HepG2 (cell line): ENCODE measurements at regions not wholly inside any gene's neighbourhood (a gene's known extent, or its start where the extent isn't known, plus 50 kb on each side); places are given as distances from the start of the nearest gene placed in this dataset.

Source experiments
- ATAC-seq: fragments of 200-7000 bp; cut with Tn5 transposase; 3 replicates; pipeline ENCODE4 v1.9.1; 2020; ENCODE audit warnings: mild to moderate bottlenecking, moderate library complexity
- BruUV-seq: library from RNA; stranded (reverse); fragments of 400-500 nt; replicated peaks from 2 replicates; lab custom pipeline; 2021; lab: Mats Ljungman, UMichigan
- CTCF ChIA-PET: fragments of 300-600 bp; formaldehyde crosslinking; extraction: SDS; loops from one replicate; lab custom pipeline; 2021; ENCODE audit warnings: low total read pairs, inconsistent platforms, low intra/inter-chr PET ratio; lab: Yijun Ruan, JAX
- POLR2A ChIA-PET: fragments of 350-600 bp; sonication (Branson Sonifier 250); formaldehyde crosslinking; loops from one replicate; lab custom pipeline; 2020; ENCODE audit warnings: antibody characterized with exemption, inconsistent platforms; lab: Yijun Ruan, JAX
- DNase-seq: peaks from one replicate; pipeline ENCODE4 v3.0.0-alpha.2; 2015; ENCODE audit warnings: low spot score
- FAIRE-seq: peaks from 3 replicates; lab custom pipeline; 2011; peaks lifted over from hg19 to GRCh38; lab: Jason Lieb, UNC
- H2AFZ ChIP-seq: one replicate; pipeline ENCODE4 v1.6.1; 2011; ENCODE audit warnings: low read length, inconsistent platforms
- H3K27ac ChIP-seq: fragments of 300-600 bp; 3 replicates; pipeline ENCODE4 v1.8.0; 2011; ENCODE audit warnings: mixed run types, mild to moderate bottlenecking, mixed read lengths, low read length, inconsistent platforms; ENCODE audit not compliant: insufficient read depth; ENCODE audit errors: extremely low read length
- H3K27me3 ChIP-seq, 2 experiments: fragments of 200-600 bp in 1 of 2; 2 replicates in 1 of 2; 3 replicates in 1 of 2; pipeline versions ENCODE4 v1.6.0 to v1.8.0; 2011; ENCODE audit warnings: low read length in 2 of 2, mild to moderate bottlenecking in 2 of 2, moderate library complexity in 2 of 2, inconsistent platforms in 1 of 2; ENCODE audit not compliant: insufficient read depth in 2 of 2, control insufficient read depth in 1 of 2
- H3K36me3 ChIP-seq, 2 experiments: fragments of 200-600 bp in 1 of 2; replicated peaks in 1 of 2; 2 replicates in 1 of 2; 3 replicates in 1 of 2; pipeline versions ENCODE4 v1.5.1 to v1.8.0; 2011; ENCODE audit warnings: low read length in 2 of 2, inconsistent platforms in 1 of 2; ENCODE audit not compliant: insufficient read depth in 2 of 2, control insufficient read depth in 1 of 2
- H3K4me1 ChIP-seq: 2 replicates; pipeline ENCODE4 v1.5.1; 2012; ENCODE audit warnings: low read length, inconsistent platforms; ENCODE audit not compliant: insufficient read depth
- H3K4me2 ChIP-seq: 2 replicates; pipeline ENCODE4 v1.6.0; 2011; ENCODE audit warnings: low read depth, low read length, inconsistent platforms
- H3K4me3 ChIP-seq, 3 experiments: fragments of 200-600 bp in 1 of 3; sonication (generic), shearing (Covaris generic) in 1 of 3; replicated peaks in 1 of 3; 2 replicates each; pipeline ENCODE4 v1.5.1; 2011 to 2016; ENCODE audit warnings: low read length in 3 of 3, inconsistent platforms in 2 of 3, low read depth in 2 of 3, mild to moderate bottlenecking in 2 of 3, control low read depth in 1 of 3, mixed read lengths in 1 of 3; ENCODE audit not compliant: insufficient read depth in 1 of 3
- H3K79me2 ChIP-seq: one replicate; pipeline ENCODE4 v1.6.1; 2011; ENCODE audit warnings: low read length, inconsistent platforms; ENCODE audit not compliant: insufficient read depth
- H3K9ac ChIP-seq: 2 replicates; pipeline ENCODE4 v1.6.0; 2011; ENCODE audit warnings: mild to moderate bottlenecking, low read depth, low read length, inconsistent platforms; ENCODE audit not compliant: insufficient read depth
- H3K9me3 ChIP-seq: 2 replicates; pipeline ENCODE4 v1.5.1; 2012; ENCODE audit warnings: mild to moderate bottlenecking, low read length
- H4K20me1 ChIP-seq: 2 replicates; pipeline ENCODE4 v1.6.0; 2011; ENCODE audit warnings: inconsistent platforms, mild to moderate bottlenecking, low read length, moderate library complexity; ENCODE audit not compliant: insufficient read depth
- GPBP1L1 ChIP-seq: sonication (generic); formaldehyde crosslinking; IDR thresholded peaks from 2 replicates; pipeline ENCODE4 v1.5.0; 2020; ENCODE audit warnings: mild to moderate bottlenecking, missing genetic modification reagents
- KDM5A ChIP-seq: fragments of 200-600 bp; sonication (generic); IDR thresholded peaks from 2 replicates; pipeline ENCODE4 v1.7.0; 2018; ENCODE audit warnings: antibody characterized with exemption, mild to moderate bottlenecking, low read length, borderline replicate concordance
- LBX2 ChIP-seq: sonication (generic); formaldehyde crosslinking; IDR thresholded peaks from 2 replicates; pipeline ENCODE4 v1.5.0; 2020; ENCODE audit warnings: missing genetic modification reagents, mild to moderate bottlenecking, borderline replicate concordance
- NFIB ChIP-seq: sonication (generic); formaldehyde crosslinking; IDR thresholded peaks from 2 replicates; pipeline ENCODE4 v1.9.0; 2021; ENCODE audit warnings: missing genetic modification reagents, mild to moderate bottlenecking, borderline replicate concordance
- PAF1 ChIP-seq: IDR thresholded peaks from 2 replicates; pipeline ENCODE4 v1.6.1; 2016; ENCODE audit warnings: missing genetic modification reagents, missing compliant biosample characterization
- POLR2AphosphoS5 ChIP-seq: IDR thresholded peaks from 2 replicates; pipeline ENCODE4 v1.6.1; 2012; ENCODE audit warnings: low read depth, low read length
- RERE ChIP-seq: IDR thresholded peaks from 2 replicates; pipeline ENCODE4 v1.6.1; 2016; ENCODE audit warnings: low read depth, missing genetic modification reagents, missing compliant biosample characterization
- SPEN ChIP-seq: sonication (generic); formaldehyde crosslinking; IDR thresholded peaks from 2 replicates; pipeline ENCODE4 v1.5.1; 2020; ENCODE audit warnings: low read depth, mild to moderate bottlenecking, missing genetic modification reagents
- ZBTB34 ChIP-seq: sonication (generic); formaldehyde crosslinking; IDR thresholded peaks from 2 replicates; pipeline ENCODE4 v1.8.0; 2022; ENCODE audit warnings: mild to moderate bottlenecking, missing genetic modification reagents
- ZNF225 ChIP-seq: sonication (generic); formaldehyde crosslinking; IDR thresholded peaks from 2 replicates; pipeline ENCODE4 v1.4.0; 2020; ENCODE audit warnings: mild to moderate bottlenecking, missing genetic modification reagents
- ZNF331 ChIP-seq: sonication (generic); formaldehyde crosslinking; IDR thresholded peaks from 2 replicates; pipeline ENCODE4 v1.4.0; 2020; ENCODE audit warnings: missing genetic modification reagents
- ZNF431 ChIP-seq: sonication (generic); formaldehyde crosslinking; IDR thresholded peaks from 2 replicates; pipeline ENCODE4 v1.9.0; 2022; ENCODE audit warnings: missing genetic modification reagents, low read depth, mild to moderate bottlenecking, borderline replicate concordance
- ZNF556 ChIP-seq: sonication (generic); formaldehyde crosslinking; IDR thresholded peaks from 2 replicates; pipeline ENCODE4 v1.4.0; 2020; ENCODE audit warnings: mild to moderate bottlenecking, missing genetic modification reagents, borderline replicate concordance
- ZNF563 ChIP-seq: sonication (generic); formaldehyde crosslinking; IDR thresholded peaks from 2 replicates; pipeline ENCODE4 v1.8.0; 2022; ENCODE audit warnings: mild to moderate bottlenecking, moderate library complexity, missing genetic modification reagents
- ZNF710 ChIP-seq: sonication (generic); formaldehyde crosslinking; IDR thresholded peaks from 2 replicates; pipeline ENCODE4 v1.5.0; 2020; ENCODE audit warnings: mild to moderate bottlenecking, missing genetic modification reagents, borderline replicate concordance
- WGBS: methylation state at CpG from one replicate; pipeline ENCODE4 v1.1.6; 2017; ENCODE audit warnings: low lambda C conversion rate; 5-methylcytosine and 5-hydroxymethylcytosine counted together
- in situ Hi-C: cut with HindIII; loops from 2 replicates; pipeline ENCODE4 v1.10.0; 2017; ENCODE audit warnings: low pct_unique_long_range_greater_than_20kb; ENCODE audit not compliant: extremely low pct_ligation_motif_present
- intact Hi-C: fragments of 100-400 bp; cut with micrococcal nuclease; formaldehyde crosslinking; loops from one replicate; pipeline ENCODE4 v1.10.0; 2022; ENCODE audit not compliant: unreplicated experiment

GRCh38 chr4:174133551-174133950, 149.9 kb downstream of the FBXO8 start:
- Histone ChIP-seq H2AFZ (no peak overlapping the region), H3K36me3 (no peaks in the 10 kb centered on the region), H3K27ac (no peak overlapping the region), H3K9me3 (no peaks in the 10 kb centered on the region), H4K20me1 (no peaks in the 10 kb centered on the region), H3K9ac (no peak overlapping the region), H3K4me1 (no peaks in the 10 kb centered on the region), H3K27me3 (no peaks in the 10 kb centered on the region), H3K4me3 (no peak overlapping the region), H3K4me2 (no peak overlapping the region), H3K79me2 (no peaks in the 10 kb centered on the region)
- no TSS peak for BruUV-seq
- in situ Hi-C loops (no loop called here), intact Hi-C loops (no loop called here)
- FAIRE-seq: no peak
- no peak for ATAC-seq
- CTCF ChIA-PET: no interaction called here
- DNase-seq: no peak
- 0% methylated on average over 1 of the region's 1 CpG for WGBS
- POLR2A ChIA-PET: no interaction called here
- TF ChIP-seq ZNF331 (CRISPR knock-in tag) (no peak), ZNF431 (CRISPR knock-in tag) (no peak), LBX2 (no peak), ZBTB34 (CRISPR knock-in tag) (no peak), NFIB (CRISPR knock-in tag) (no peak), ZNF710 (no peak), POLR2AphosphoS5 (no peak), ZNF556 (CRISPR knock-in tag) (no peak), GPBP1L1 (CRISPR knock-in tag) (no peak), ZNF563 (CRISPR knock-in tag) (no peak), RERE (CRISPR knock-in tag) (no peak), PAF1 (CRISPR knock-in tag) (no peak), SPEN (CRISPR knock-in tag) (no peak), KDM5A (no peak), ZNF225 (no peak)
